ENCODE measurements at regions not wholly inside any gene's neighbourhood (a gene's known extent, or its start where the extent isn't known, plus 50 kb on each side); places are given as distances from the start of the nearest gene placed in this dataset.

DNA sequence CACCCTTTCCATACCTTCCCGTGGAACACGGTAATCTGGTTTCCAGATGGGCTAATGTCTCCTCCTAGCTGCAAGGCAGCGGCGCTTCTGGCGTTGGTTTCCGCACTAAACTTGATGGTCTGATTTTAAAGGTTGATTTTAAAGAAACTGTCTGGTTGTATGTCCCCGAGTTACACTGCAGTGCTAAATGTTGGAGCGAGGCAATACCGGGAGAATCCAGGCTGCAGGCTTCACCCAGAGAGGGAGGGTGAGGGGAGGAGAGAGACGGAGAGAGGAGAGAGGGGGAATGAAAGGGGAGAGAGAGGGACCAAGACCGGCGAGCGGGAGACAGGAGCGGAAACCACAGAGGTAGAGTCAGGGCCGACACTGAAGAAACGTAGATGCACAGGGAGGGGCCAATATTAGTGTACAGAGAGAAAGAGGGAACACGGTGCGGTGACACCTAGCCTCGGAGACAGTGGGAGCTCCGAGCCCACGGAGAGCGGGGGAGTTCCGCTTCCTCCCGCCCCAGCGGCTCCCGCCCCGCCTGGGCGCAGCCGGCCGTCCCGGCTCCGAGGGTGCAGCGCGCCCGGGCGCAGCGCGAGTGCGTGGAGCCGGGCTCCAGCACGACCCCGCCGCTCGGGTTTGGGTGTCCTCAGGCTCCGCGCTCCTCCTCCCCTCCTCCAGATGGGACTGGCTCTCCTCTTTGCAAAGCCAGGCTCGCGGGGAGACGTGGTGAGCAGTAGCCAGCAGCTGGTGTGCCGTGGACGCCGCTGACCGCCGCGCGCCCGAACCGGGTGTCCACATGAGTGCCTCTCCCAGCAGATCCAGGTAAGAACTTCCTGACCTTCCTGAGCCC lies 71.9 kb upstream of the GRAMD1B start:
- H3K27me3 ChIP-seq (ENCODE audit: control insufficient read depth, insufficient read depth, low read length), result peaks cover 7% of the 10 kb centered on the region
- peak in 1 of 2 donors; percentile 53 for DNase-seq
- H3K4me3 ChIP-seq (ENCODE audit: low read length), result peak overlapping the region; percentile 42
- Mint-ChIP-seq H3K4me3 (peak overlapping the region; percentile 85), H3K27me3 (ENCODE audit: low read depth in 2 of 2) (peaks cover 40 to 42% of the 10 kb centered on the region in 2 donors), H3K27ac (peak overlapping the region in 1 of 2 donors; percentile 37), H3K4me1 (peaks cover 7 to 27% of the 10 kb centered on the region in 2 donors), H3K9me3 (no peaks in the 10 kb centered on the region), H3K36me3 (no peaks in the 10 kb centered on the region)
- intact Hi-C loops (cut with micrococcal nuclease), result no loop called here
- no peak for TF ChIP-seq CTCF (IDR thresholded peaks at IDR 0.05)
- H3K9me3 ChIP-seq (ENCODE audit: control insufficient read depth, insufficient read depth, low read length), result no peaks in the 10 kb centered on the region
- WGBS (ENCODE audit: insufficient coverage), result 1% methylated on average over 58 of the region's 58 CpGs
- no peaks in the 10 kb centered on the region for H3K36me3 ChIP-seq (ENCODE audit: control insufficient read depth, insufficient read depth, low read length)
- H3K27ac ChIP-seq (ENCODE audit: low read length), result no peak overlapping the region
- ATAC-seq, result peak; percentile 47 to 70 (median 58)
- peaks cover 20% of the 10 kb centered on the region for H3K4me1 ChIP-seq (ENCODE audit: control insufficient read depth, insufficient read depth, low read length)

DNA sequence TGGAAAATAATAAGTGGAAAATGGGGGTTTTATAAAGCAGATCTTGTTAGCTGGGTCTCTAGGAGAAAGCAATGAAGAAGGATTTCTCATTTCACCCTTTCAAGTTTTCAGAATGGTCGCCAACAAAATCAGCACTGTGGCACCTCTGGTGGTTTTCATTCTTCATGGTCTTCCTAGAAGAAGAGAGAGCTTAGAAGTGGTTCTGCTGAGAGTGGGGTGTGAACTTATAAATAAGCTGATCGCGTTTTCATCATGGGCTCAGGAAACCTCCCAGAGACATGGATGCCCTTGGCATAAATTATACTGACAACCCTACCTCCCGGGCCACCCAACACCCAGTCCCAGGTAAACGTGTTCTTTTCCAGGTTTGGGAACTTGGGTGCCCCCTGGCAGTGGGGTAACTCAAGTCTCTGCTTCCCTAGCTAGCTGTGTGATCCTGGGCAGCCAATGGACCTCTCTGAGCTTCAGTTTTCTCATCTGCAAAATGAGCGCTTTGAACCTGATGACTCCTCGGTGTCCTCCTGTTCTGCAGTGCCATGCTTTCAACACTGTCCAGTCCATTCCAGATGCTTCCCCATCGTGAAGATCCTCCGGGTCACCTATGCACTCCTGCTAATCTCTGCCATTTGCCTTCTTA lies 72.6 kb upstream of the GRAMD1B start:
- no peaks in the 10 kb centered on the region for H3K36me3 Mint-ChIP-seq
- no peaks in the 10 kb centered on the region for H3K9me3 Mint-ChIP-seq
- H3K27ac Mint-ChIP-seq, result peak overlapping the region in 1 of 2 donors; percentile 37
- H3K27me3 Mint-ChIP-seq (ENCODE audit: low read depth in 2 of 2), result peaks cover 38 to 47% of the 10 kb centered on the region in 2 donors
- WGBS (ENCODE audit: insufficient coverage), result 41% methylated on average over 9 of the region's 9 CpGs
- TF ChIP-seq CTCF (IDR thresholded peaks at IDR 0.05), result no peak
- H3K4me3 Mint-ChIP-seq, result peak overlapping the region; percentile 85
- H3K27me3 ChIP-seq (ENCODE audit: control insufficient read depth, insufficient read depth, low read length), result peaks cover 7% of the 10 kb centered on the region
- H3K36me3 ChIP-seq (ENCODE audit: control insufficient read depth, insufficient read depth, low read length), result no peaks in the 10 kb centered on the region
- H3K27ac ChIP-seq (ENCODE audit: low read length), result no peak overlapping the region
- H3K4me1 ChIP-seq (ENCODE audit: control insufficient read depth, insufficient read depth, low read length), result peaks cover 16% of the 10 kb centered on the region
- peak in 1 of 3 donors; percentile 5 for ATAC-seq
- H3K4me1 Mint-ChIP-seq, result peaks cover 7 to 20% of the 10 kb centered on the region in 2 donors
- intact Hi-C loops (cut with micrococcal nuclease), result no loop called here
- DNase-seq, result peak in 1 of 2 donors; percentile 5
- H3K9me3 ChIP-seq (ENCODE audit: control insufficient read depth, insufficient read depth, low read length), result no peaks in the 10 kb centered on the region
- peak overlapping the region; percentile 42 for H3K4me3 ChIP-seq (ENCODE audit: low read length)

DNA sequence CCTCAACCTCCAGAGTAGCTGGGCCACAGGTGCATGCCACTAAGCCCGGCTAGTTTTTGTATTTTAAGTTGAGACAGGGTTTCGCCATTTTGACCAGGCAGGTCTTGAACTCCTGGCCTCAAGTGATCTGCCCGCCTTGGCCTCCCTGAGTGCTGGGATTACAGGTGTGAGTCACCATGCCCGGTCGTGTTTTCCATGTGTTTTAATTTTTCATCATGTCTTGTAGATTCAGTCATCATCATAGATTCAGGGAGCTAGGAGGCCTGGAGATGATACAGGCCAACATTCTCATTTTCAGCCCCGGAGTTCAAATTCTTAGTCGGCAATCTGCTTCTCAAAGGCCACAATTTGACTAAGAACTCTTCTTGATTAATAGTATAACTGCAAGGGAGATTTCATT lies 73.5 kb upstream of the GRAMD1B start:
- no peak for DNase-seq
- Histone ChIP-seq H3K9me3 (ENCODE audit: control insufficient read depth, insufficient read depth, low read length) (no peaks in the 10 kb centered on the region), H3K27ac (ENCODE audit: low read length) (no peak overlapping the region), H3K4me3 (ENCODE audit: low read length) (no peak overlapping the region), H3K27me3 (ENCODE audit: control insufficient read depth, insufficient read depth, low read length) (peaks cover 7% of the 10 kb centered on the region), H3K36me3 (ENCODE audit: control insufficient read depth, insufficient read depth, low read length) (no peaks in the 10 kb centered on the region), H3K4me1 (ENCODE audit: control insufficient read depth, insufficient read depth, low read length) (peaks cover 16% of the 10 kb centered on the region)
- WGBS (ENCODE audit: insufficient coverage), result 84% methylated on average over 7 of the region's 7 CpGs
- H3K27me3 Mint-ChIP-seq (ENCODE audit: low read depth in 2 of 2), result peaks cover 38 to 48% of the 10 kb centered on the region in 2 donors
- peaks cover 7 to 17% of the 10 kb centered on the region in 2 donors for H3K4me1 Mint-ChIP-seq
- no peaks in the 10 kb centered on the region for H3K36me3 Mint-ChIP-seq
- no peaks in the 10 kb centered on the region for H3K9me3 Mint-ChIP-seq
- peak overlapping the region; percentile 38 for H3K4me3 Mint-ChIP-seq
- no peak for ATAC-seq
- no peak overlapping the region for H3K27ac Mint-ChIP-seq
- intact Hi-C loops (cut with micrococcal nuclease), result no loop called here
- no peak for TF ChIP-seq CTCF (IDR thresholded peaks at IDR 0.05)

Measured in natural killer cell (primary cell).